Hepatocyte (in vitro differentiated cells): ENCODE measurements at regions not wholly inside any gene's neighbourhood (a gene's known extent, or its start where the extent isn't known, plus 50 kb on each side); places are given as distances from the start of the nearest gene placed in this dataset.

Experiments used
- DNase-seq: peaks from one replicate; pipeline ENCODE4 v3.0.0-alpha.2; 2016; ENCODE audit warnings: low spot score
- H2AFZ ChIP-seq: fragments of 200-600 bp; sonication (generic); 2 replicates; pipeline ENCODE4 v1.6.0; 2016; ENCODE audit warnings: antibody characterized with exemption, mild to moderate bottlenecking
- H3K27ac ChIP-seq: fragments of 200-600 bp; sonication (generic); 2 replicates; pipeline ENCODE4 v1.5.1; 2016; ENCODE audit warnings: mild to moderate bottlenecking
- H3K27me3 ChIP-seq: fragments of 200-600 bp; sonication (generic); 2 replicates; pipeline ENCODE4 v1.6.1; 2016
- H3K36me3 ChIP-seq: fragments of 200-600 bp; sonication (generic); replicated peaks from 2 replicates; pipeline ENCODE4 v1.5.1; 2016; ENCODE audit warnings: low read depth; ENCODE audit not compliant: insufficient read depth
- H3K4me1 ChIP-seq: fragments of 200-600 bp; sonication (generic); 2 replicates; pipeline ENCODE4 v1.5.1; 2016; ENCODE audit warnings: mild to moderate bottlenecking, moderate library complexity; ENCODE audit not compliant: insufficient read depth
- H3K4me2 ChIP-seq: fragments of 200-600 bp; sonication (generic); 2 replicates; pipeline ENCODE4 v1.6.0; 2016
- H3K4me3 ChIP-seq: fragments of 200-600 bp; sonication (generic); 2 replicates; pipeline ENCODE4 v1.5.1; 2016; ENCODE audit warnings: mild to moderate bottlenecking
- H3K79me2 ChIP-seq: fragments of 200-600 bp; sonication (generic); 2 replicates; pipeline ENCODE4 v1.6.0; 2017; ENCODE audit warnings: mild to moderate bottlenecking
- H3K9me2 ChIP-seq: fragments of 200-600 bp; sonication (generic); replicated peaks from 2 replicates; pipeline ENCODE4 v1.6.0; 2017; ENCODE audit warnings: mild to moderate bottlenecking; ENCODE audit not compliant: insufficient read depth
- H3K9me3 ChIP-seq: fragments of 200-600 bp; sonication (generic); 2 replicates; pipeline ENCODE4 v1.5.1; 2016; ENCODE audit warnings: low read depth, mild to moderate bottlenecking
- H4K20me1 ChIP-seq: fragments of 200-600 bp; sonication (generic); 2 replicates; pipeline ENCODE4 v1.6.0; 2016; ENCODE audit warnings: mild to moderate bottlenecking; ENCODE audit not compliant: insufficient read depth, poor library complexity, severe bottlenecking
- CTCF ChIP-seq: fragments of 200-600 bp; sonication (generic); IDR thresholded peaks from 2 replicates; pipeline ENCODE4 v1.5.1; 2016; ENCODE audit warnings: antibody characterized with exemption, mild to moderate bottlenecking; ENCODE audit not compliant: poor library complexity
- EZH2 ChIP-seq: fragments of 200-600 bp; sonication (generic); IDR thresholded peaks from 2 replicates; pipeline ENCODE4 v1.6.1; 2016; ENCODE audit warnings: antibody characterized with exemption, mild to moderate bottlenecking, borderline replicate concordance
- EZH2phosphoT487 ChIP-seq: fragments of 200-600 bp; sonication (generic); IDR thresholded peaks from one replicate; pipeline ENCODE4 v1.6.1; 2018; ENCODE audit warnings: antibody characterized with exemption, mild to moderate bottlenecking, low read depth, moderate library complexity; ENCODE audit not compliant: unreplicated experiment, severe bottlenecking
- WGBS: methylation state at CpG from one replicate; pipeline ENCODE4 v1.1.6; 2016; ENCODE audit warnings: low lambda C conversion rate; ENCODE audit errors: missing lambda C conversion rate; 5-methylcytosine and 5-hydroxymethylcytosine counted together

GRCh38 chr10:3452683-3453361 is 280.2 kb upstream of the PITRM1 start:
- Histone ChIP-seq H3K4me2 (peak overlapping the region; percentile 54), H3K4me3 (no peak overlapping the region), H3K79me2 (no peaks in the 10 kb centered on the region), H3K27ac (peak overlapping the region; percentile 85), H2AFZ (no peak overlapping the region), H3K4me1 (peaks cover 9% of the 10 kb centered on the region), H4K20me1 (no peaks in the 10 kb centered on the region), H3K36me3 (no peaks in the 10 kb centered on the region), H3K9me2 (no peaks in the 10 kb centered on the region), H3K9me3 (no peaks in the 10 kb centered on the region), H3K27me3 (no peaks in the 10 kb centered on the region)
- whole genome bisulfite sequencing: 37% methylated on average over 7 of the region's 7 CpGs
- TF ChIP-seq EZH2 (no peak), EZH2phosphoT487 (no peak)
- DNase-seq: peak; percentile 49

GRCh38 chr10:3452173-3452626 is 279.6 kb upstream of the PITRM1 start:
- TF ChIP-seq EZH2 (no peak), CTCF (peak; percentile 37)
- WGBS: 33% methylated on average over 5 of the region's 5 CpGs
- H3K27ac ChIP-seq: peak overlapping the region; percentile 85
- H3K4me2 ChIP-seq: peak overlapping the region; percentile 54
- H3K9me2 ChIP-seq: no peaks in the 10 kb centered on the region
- no peaks in the 10 kb centered on the region for H3K79me2 ChIP-seq
- DNase-seq: peak; percentile 49
- no peak overlapping the region for H2AFZ ChIP-seq
- H3K27me3 ChIP-seq: no peaks in the 10 kb centered on the region
- H3K4me3 ChIP-seq: no peak overlapping the region
- no peaks in the 10 kb centered on the region for H3K36me3 ChIP-seq
- no peaks in the 10 kb centered on the region for H4K20me1 ChIP-seq
- H3K4me1 ChIP-seq: peaks cover 9% of the 10 kb centered on the region
- no peaks in the 10 kb centered on the region for H3K9me3 ChIP-seq

GRCh38 chr10:3451516-3452172 is 279.1 kb upstream of the PITRM1 start:
- H3K4me2 ChIP-seq: peak overlapping the region; percentile 54

More at GRCh38 chr10:3451516-3452172, 279.1 kb upstream of the PITRM1 start:
- no peaks in the 10 kb centered on the region for H3K9me3 ChIP-seq
- TF ChIP-seq EZH2phosphoT487 (no peak), EZH2 (no peak), CTCF (no peak)
- no peak overlapping the region for H3K4me3 ChIP-seq
- H3K27me3 ChIP-seq: no peaks in the 10 kb centered on the region
- no peaks in the 10 kb centered on the region for H3K79me2 ChIP-seq
- H2AFZ ChIP-seq: no peak overlapping the region
- peak overlapping the region; percentile 85 for H3K27ac ChIP-seq
- no peaks in the 10 kb centered on the region for H3K36me3 ChIP-seq
- DNase-seq: no peak
- no peaks in the 10 kb centered on the region for H4K20me1 ChIP-seq
- no peaks in the 10 kb centered on the region for H3K9me2 ChIP-seq
- WGBS: 56% methylated on average over 4 of the region's 4 CpGs
- H3K4me1 ChIP-seq: peaks cover 9% of the 10 kb centered on the region
